Hepatocyte (in vitro differentiated cells): ENCODE measurements at regions not wholly inside any gene's neighbourhood (a gene's known extent, or its start where the extent isn't known, plus 50 kb on each side); places are given as distances from the start of the nearest gene placed in this dataset.

ENCODE experiments used
- CTCF ChIP-seq: fragments of 200-600 bp; sonication (generic); IDR thresholded peaks from 2 replicates; pipeline ENCODE4 v1.5.1; 2016; ENCODE audit warnings: antibody characterized with exemption, mild to moderate bottlenecking; ENCODE audit not compliant: poor library complexity
- EZH2 ChIP-seq: fragments of 200-600 bp; sonication (generic); IDR thresholded peaks from 2 replicates; pipeline ENCODE4 v1.6.1; 2016; ENCODE audit warnings: antibody characterized with exemption, mild to moderate bottlenecking, borderline replicate concordance
- EZH2phosphoT487 ChIP-seq: fragments of 200-600 bp; sonication (generic); IDR thresholded peaks from one replicate; pipeline ENCODE4 v1.6.1; 2018; ENCODE audit warnings: antibody characterized with exemption, mild to moderate bottlenecking, low read depth, moderate library complexity; ENCODE audit not compliant: unreplicated experiment, severe bottlenecking

DNA sequence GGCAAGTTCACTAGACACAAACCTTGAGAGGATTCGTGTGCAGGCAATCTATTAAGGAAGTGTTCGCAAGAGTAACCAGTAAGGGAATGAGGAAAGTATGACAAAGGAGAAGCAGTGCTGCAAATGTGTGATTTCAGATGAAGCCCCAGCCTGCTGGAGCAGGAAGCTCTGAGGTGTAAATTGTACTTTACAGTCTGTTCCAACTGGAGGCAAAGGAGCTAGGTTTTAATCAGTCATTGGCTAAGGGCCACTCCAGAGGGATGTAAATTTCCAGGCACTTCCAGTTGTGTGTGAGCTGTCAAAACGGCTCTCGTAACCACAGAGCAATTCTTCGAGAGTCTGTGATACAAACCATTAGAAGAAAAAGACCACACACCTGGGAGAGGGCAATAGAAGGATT, 359.5 kb upstream of the FAM98A start:
- no peak for TF ChIP-seq CTCF
- no peak for TF ChIP-seq EZH2
- no peak for TF ChIP-seq EZH2phosphoT487
